Activated CD4-positive, CD25-positive, alpha-beta regulatory T cell treated with anti-CD3 and anti-CD28 coated beads, Interleukin-2, amount 50 U/mL, for 24 hours (primary cell): ENCODE measurements at regions not wholly inside any gene's neighbourhood (a gene's known extent, or its start where the extent isn't known, plus 50 kb on each side); places are given as distances from the start of the nearest gene placed in this dataset.

Source experiments
- ATAC-seq, 2 donors: fragments of 150-1000 bp; cut with Tn5 transposase; one replicate each; pipeline ENCODE4 v1.10.0; 2021; ENCODE audit warnings: mild to moderate bottlenecking in 1 of 2, moderate library complexity in 1 of 2

GRCh38 chr2:239776436-239777005 lies 248.6 kb downstream of the NDUFA10 start:
- no peak for ATAC-seq

GRCh38 chr2:239775623-239776435 lies 249.3 kb downstream of the NDUFA10 start:
- no peak for ATAC-seq

- no peak for ATAC-seq
Measured at GRCh38 chr2:239774933-239775622, 250.1 kb downstream of the NDUFA10 start.

GRCh38 chr2:239774142-239774462 lies 251.0 kb downstream of the NDUFA10 start:
- no peak for ATAC-seq

GRCh38 chr2:239773228-239774141 lies 251.7 kb downstream of the NDUFA10 start:
- ATAC-seq = no peak

GRCh38 chr2:239772721-239773120 lies 252.4 kb downstream of the NDUFA10 start:
- ATAC-seq = no peak

- no peak for ATAC-seq
Measured at GRCh38 chr2:239770246-239770639, 254.9 kb downstream of the NDUFA10 start.

- ATAC-seq = no peak
Measured at GRCh38 chr2:239769554-239770245, 255.4 kb downstream of the NDUFA10 start.

- no peak for ATAC-seq
Measured at GRCh38 chr2:239768907-239769553, 256.1 kb downstream of the NDUFA10 start.

GRCh38 chr2:239768031-239768790 lies 256.9 kb downstream of the NDUFA10 start:
- no peak for ATAC-seq

GRCh38 chr2:239767021-239767905 lies 257.9 kb downstream of the NDUFA10 start:
- no peak for ATAC-seq

GRCh38 chr2:239765911-239766310 lies 259.2 kb downstream of the NDUFA10 start:
- no peak for ATAC-seq

GRCh38 chr2:239765076-239765845 lies 259.9 kb downstream of the NDUFA10 start:
- no peak for ATAC-seq

- no peak for ATAC-seq
Measured at GRCh38 chr2:239763433-239764097, 261.6 kb downstream of the NDUFA10 start.

GRCh38 chr2:239762655-239763269 lies 262.4 kb downstream of the NDUFA10 start:
- ATAC-seq = no peak

GRCh38 chr2:239762106-239762505 lies 263.0 kb downstream of the NDUFA10 start:
- ATAC-seq = no peak

GRCh38 chr2:239760596-239760995 lies 264.5 kb downstream of the NDUFA10 start:
- ATAC-seq = no peak

- no peak for ATAC-seq
Measured at GRCh38 chr2:239758279-239758877, 266.8 kb downstream of the NDUFA10 start.
